NB4 (cell line): ENCODE measurements at regions not wholly inside any gene's neighbourhood (a gene's known extent, or its start where the extent isn't known, plus 50 kb on each side); places are given as distances from the start of the nearest gene placed in this dataset.

Source experiments
- POLR2A ChIP-seq: IDR thresholded peaks from 2 replicates; pipeline ENCODE4 v1.6.1; 2011; ENCODE audit warnings: mild to moderate bottlenecking; ENCODE audit not compliant: insufficient read length; ENCODE audit errors: extremely low read depth
- TF ChIP-seq, protein P1 (sequence below): IDR thresholded peaks from one replicate; pipeline ENCODE4 v1.5.1; 2012; ENCODE audit warnings: low read depth, low read length

DNA sequence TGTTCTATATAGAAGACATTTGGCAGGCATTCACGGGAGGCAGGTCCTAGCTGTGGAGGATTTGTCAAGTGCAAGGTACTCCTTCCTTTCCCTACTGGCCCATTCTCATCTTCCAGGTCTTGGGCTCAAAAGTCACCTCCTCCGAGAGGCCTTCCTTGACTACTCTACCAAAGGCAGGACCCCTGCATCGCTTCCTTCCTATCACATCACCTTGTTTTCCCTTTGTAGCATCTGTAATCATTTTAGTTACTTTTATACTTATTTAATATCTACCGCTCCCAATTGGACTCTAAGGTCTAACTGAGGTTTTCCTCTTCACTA is 296.8 kb upstream of the KAZN start:
- TF ChIP-seq, protein P1, sequence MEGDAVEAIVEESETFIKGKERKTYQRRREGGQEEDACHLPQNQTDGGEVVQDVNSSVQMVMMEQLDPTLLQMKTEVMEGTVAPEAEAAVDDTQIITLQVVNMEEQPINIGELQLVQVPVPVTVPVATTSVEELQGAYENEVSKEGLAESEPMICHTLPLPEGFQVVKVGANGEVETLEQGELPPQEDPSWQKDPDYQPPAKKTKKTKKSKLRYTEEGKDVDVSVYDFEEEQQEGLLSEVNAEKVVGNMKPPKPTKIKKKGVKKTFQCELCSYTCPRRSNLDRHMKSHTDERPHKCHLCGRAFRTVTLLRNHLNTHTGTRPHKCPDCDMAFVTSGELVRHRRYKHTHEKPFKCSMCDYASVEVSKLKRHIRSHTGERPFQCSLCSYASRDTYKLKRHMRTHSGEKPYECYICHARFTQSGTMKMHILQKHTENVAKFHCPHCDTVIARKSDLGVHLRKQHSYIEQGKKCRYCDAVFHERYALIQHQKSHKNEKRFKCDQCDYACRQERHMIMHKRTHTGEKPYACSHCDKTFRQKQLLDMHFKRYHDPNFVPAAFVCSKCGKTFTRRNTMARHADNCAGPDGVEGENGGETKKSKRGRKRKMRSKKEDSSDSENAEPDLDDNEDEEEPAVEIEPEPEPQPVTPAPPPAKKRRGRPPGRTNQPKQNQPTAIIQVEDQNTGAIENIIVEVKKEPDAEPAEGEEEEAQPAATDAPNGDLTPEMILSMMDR, result no peak
- TF ChIP-seq POLR2A, result no peak
